Liver (tissue), 3 donors: ENCODE measurements at regions not wholly inside any gene's neighbourhood (a gene's known extent, or its start where the extent isn't known, plus 50 kb on each side); places are given as distances from the start of the nearest gene placed in this dataset.

Experiments used
- CTCF ChIP-seq: fragments of 150-350 bp; IDR thresholded peaks from 2 replicates; pipeline ENCODE4 v1.5.1; 2017; ENCODE audit warnings: improper control_type of control experiment, low read depth, low read length; ENCODE audit not compliant: missing input control
- EGR1 ChIP-seq, 2 donors: IDR thresholded peaks; 2 replicates each; pipeline ENCODE4 v1.6.1; 2016 to 2018; ENCODE audit warnings: antibody characterized with exemption in 2 of 2, low read depth in 2 of 2
- GABPA ChIP-seq, 2 donors: IDR thresholded peaks in 1 of 2; conservative IDR thresholded peaks in 1 of 2; 2 replicates each; pipeline ENCODE4 v1.6.1; 2016; ENCODE audit warnings: antibody characterized with exemption in 2 of 2, mild to moderate bottlenecking in 1 of 2, moderate library complexity in 1 of 2
- JUND ChIP-seq, 2 donors: IDR thresholded peaks; 2 replicates each; pipeline ENCODE4 v1.6.1; 2016; ENCODE audit warnings: antibody characterized with exemption in 2 of 2
- MAX ChIP-seq: IDR thresholded peaks from 2 replicates; pipeline ENCODE4 v1.6.1; 2016; ENCODE audit warnings: antibody characterized with exemption
- NR2F2 ChIP-seq: IDR thresholded peaks from 2 replicates; pipeline ENCODE4 v1.6.1; 2016; ENCODE audit warnings: antibody characterized with exemption
- RXRA ChIP-seq, 2 donors: IDR thresholded peaks; 2 replicates each; pipeline ENCODE4 v1.6.1; 2017 to 2018; ENCODE audit warnings: antibody characterized with exemption in 2 of 2, mild to moderate bottlenecking in 1 of 2
- TAF1 ChIP-seq: conservative IDR thresholded peaks from 2 replicates; pipeline ENCODE4 v1.6.1; 2016; ENCODE audit warnings: antibody characterized with exemption, mild to moderate bottlenecking
- ZBTB33 ChIP-seq: IDR thresholded peaks from 2 replicates; pipeline ENCODE4 v1.6.1; 2016; ENCODE audit warnings: antibody characterized with exemption
- donor health status: healthy.
- donor health status: healthy.

- TF ChIP-seq CTCF (no peak), EGR1 (IDR thresholded peaks at IDR 0.05; ENCODE audit: low read depth in 2 of 2) (no peak), JUND (IDR thresholded peaks at IDR 0.05) (no peak), MAX (no peak), TAF1 (no peak), NR2F2 (no peak), GABPA (IDR thresholded peaks at IDR 0.05 in 1 of 2, conservative IDR thresholded peaks at IDR 0.05 in 1 of 2) (no peak), ZBTB33 (no peak), RXRA (IDR thresholded peaks at IDR 0.05) (no peak)
Measured at GRCh38 chr2:11889101-11889850, 142.8 kb downstream of the LPIN1 start.
